GM13977 (cell line): ENCODE measurements at regions not wholly inside any gene's neighbourhood (a gene's known extent, or its start where the extent isn't known, plus 50 kb on each side); places are given as distances from the start of the nearest gene placed in this dataset.

Experiments used
- DNase-seq: peaks from one replicate; pipeline ENCODE4 v3.0.0; 2012; ENCODE audit warnings: low spot score
- in situ Hi-C: fragments of 300-500 bp; cut with MboI; formaldehyde crosslinking; loops from one replicate; pipeline ENCODE4 v1.12.0; 2022; ENCODE audit warnings: low sequenced_read_pairs, low pct_unique_long_range_greater_than_20kb, mixed read lengths, inconsistent platforms; ENCODE audit not compliant: unreplicated experiment
- TF ChIP-seq, protein P1 (sequence below): IDR thresholded peaks from 2 replicates; pipeline ENCODE4 v1.5.1; 2012; ENCODE audit warnings: mild to moderate bottlenecking, control low read depth; ENCODE audit not compliant: insufficient read depth; ENCODE audit errors: extremely low read depth, missing control alignments

DNA sequence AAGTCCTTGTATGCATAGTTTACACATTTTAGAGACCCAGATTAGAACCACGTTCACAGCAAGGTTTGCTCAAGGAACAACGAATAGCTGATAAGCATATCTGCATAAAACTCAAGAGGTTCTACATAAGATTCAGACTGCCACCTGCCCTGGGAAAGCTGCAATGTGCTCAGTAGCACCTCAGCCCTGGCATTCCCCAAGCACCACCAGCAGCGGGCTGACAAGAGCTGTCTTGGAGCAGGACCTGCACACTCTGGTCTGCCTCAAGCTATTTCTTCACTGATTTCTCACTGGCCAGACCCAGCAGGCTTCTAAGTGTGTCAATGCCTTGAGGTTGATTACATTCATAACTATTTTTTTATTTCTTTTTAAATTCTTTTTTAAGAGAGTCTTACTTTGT lies 65.8 kb upstream of the UQCRFS1 start:
- TF ChIP-seq, protein P1, sequence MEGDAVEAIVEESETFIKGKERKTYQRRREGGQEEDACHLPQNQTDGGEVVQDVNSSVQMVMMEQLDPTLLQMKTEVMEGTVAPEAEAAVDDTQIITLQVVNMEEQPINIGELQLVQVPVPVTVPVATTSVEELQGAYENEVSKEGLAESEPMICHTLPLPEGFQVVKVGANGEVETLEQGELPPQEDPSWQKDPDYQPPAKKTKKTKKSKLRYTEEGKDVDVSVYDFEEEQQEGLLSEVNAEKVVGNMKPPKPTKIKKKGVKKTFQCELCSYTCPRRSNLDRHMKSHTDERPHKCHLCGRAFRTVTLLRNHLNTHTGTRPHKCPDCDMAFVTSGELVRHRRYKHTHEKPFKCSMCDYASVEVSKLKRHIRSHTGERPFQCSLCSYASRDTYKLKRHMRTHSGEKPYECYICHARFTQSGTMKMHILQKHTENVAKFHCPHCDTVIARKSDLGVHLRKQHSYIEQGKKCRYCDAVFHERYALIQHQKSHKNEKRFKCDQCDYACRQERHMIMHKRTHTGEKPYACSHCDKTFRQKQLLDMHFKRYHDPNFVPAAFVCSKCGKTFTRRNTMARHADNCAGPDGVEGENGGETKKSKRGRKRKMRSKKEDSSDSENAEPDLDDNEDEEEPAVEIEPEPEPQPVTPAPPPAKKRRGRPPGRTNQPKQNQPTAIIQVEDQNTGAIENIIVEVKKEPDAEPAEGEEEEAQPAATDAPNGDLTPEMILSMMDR, result no peak
- no peak for DNase-seq
- in situ Hi-C loops, result no loop called here

DNA sequence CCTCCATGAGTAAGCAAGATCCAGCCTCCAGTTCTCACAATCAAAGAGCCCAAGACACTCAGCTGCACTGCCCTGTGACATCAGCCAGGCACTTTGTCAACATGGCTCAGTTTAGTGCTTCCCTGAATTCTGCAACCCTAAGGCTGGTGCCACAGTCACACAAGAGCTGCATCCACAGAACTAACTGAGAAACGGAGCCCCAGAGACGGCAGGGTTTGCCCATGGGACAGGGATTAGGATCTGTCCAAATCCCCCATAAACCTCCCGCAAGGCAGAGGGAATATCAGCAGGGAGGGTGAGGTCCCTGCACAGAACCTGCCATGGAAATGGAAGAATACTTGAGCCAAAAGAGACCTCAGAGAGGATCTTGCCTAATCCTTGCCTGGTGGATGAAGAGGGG lies 70.4 kb upstream of the UQCRFS1 start:
- TF ChIP-seq, protein P1, result no peak
- in situ Hi-C loops, result no loop called here
- DNase-seq, result no peak

DNA sequence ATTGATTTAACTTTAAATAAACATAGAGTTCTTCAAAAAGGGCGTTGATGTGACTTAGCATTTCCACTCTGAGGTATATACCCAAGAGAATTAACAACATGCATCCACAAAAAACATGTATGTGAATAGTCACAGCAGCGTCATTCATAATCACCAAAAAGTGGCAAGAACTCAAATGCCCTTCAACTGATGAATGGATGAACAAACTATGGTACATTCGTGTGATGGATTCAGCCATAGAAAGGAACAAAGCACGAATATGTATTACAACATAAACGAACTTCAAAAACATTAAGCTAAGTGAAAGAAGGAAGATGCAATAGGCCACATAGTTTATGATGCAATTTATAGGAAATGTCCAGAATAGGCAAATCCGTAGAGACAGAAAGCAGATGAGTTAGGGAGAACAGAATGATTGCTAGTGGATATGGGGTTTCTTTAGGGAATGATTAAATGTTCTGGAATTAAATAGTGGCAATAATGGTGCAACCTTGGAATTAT lies 72.3 kb upstream of the UQCRFS1 start:
- in situ Hi-C loops, result no loop called here

DNA sequence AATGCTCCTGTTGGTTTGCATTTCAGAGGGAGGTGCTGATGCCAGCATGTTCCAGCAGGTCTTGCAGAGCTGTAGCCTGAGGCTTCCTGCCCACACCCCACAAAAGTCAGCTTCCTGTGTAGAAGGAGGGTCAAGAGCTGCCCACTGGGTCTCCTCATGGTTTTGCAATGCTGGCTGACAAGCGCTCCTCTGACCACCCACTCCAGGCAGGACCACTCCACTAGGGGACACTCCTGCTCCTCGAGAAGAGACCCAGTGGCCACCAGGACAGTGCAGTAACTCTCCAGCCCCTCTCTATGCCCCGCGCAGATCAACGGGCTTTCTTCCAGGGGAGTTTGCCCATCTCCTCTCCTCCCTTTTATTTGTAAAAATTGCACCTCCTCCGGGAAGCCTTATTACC lies 72.9 kb upstream of the UQCRFS1 start:
- TF ChIP-seq, protein P1, result no peak
- no peak for DNase-seq
- in situ Hi-C loops, result no loop called here

More for the DNA sequence above, 72.3 kb upstream of the UQCRFS1 start:
- TF ChIP-seq, protein P1, result no peak
- DNase-seq, result no peak

DNA sequence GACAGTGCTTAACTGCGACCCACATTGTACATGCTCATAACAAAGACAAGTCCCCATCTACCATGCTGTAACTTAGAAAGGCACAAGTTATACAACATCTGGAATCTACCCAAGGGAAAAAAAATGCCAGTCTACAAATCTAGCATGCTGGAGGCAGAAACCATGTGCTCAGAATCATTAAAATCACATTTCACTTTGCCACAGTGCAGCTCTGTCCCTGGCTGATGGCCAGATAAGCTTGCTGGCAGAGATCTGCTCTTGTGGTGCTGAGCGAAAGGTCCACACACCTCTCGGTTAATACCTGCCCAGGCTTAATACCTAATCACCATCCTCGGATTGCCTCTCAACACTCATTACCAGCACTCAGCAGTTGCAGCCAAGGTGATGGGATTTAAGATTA lies 74.1 kb upstream of the UQCRFS1 start:
- in situ Hi-C loops, result no loop called here
- TF ChIP-seq, protein P1, result no peak
- no peak for DNase-seq

DNA sequence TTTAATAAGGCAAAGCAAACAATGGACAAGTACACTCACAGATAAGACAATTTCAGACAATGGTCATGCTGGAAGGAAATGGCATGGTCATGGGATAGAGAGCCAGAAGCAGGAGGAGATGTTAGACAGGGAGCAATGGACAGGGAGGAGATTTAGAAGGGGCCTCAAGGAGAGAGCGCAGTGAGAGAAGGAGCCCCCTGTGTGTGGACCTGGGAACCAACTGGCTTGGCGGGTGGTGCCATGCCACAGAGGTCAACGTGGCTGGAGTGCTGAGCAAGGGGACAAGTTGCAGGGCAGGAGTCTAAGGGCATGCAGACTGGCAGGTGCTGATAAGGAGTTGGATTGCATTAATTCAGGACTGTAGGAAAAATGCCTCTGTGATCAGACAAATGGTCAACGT lies 75.3 kb upstream of the UQCRFS1 start:
- in situ Hi-C loops, result no loop called here
- TF ChIP-seq, protein P1, result no peak
- no peak for DNase-seq

DNA sequence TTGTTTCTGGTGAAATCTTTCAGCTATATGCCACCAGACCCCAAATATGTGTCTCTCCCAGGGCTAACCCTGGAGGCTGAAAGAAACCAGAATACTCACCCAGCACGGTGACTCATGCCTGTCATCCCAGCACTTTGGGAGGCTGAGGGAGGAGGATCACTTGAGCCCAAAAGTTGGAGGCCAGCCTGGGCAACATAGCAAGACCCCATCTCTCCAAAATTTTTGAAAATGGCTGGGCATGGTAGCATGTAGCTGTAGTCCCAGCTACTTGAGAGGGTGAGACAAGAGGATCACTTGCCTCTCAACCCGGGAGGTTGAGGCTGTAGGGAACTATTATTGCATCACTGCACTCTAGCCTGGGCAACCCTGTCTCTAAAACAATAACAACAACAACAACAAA lies 76.1 kb upstream of the UQCRFS1 start:
- in situ Hi-C loops, result no loop called here
- no peak for DNase-seq
- TF ChIP-seq, protein P1, result no peak
